GF-D8 (cell line): ENCODE measurements at regions not wholly inside any gene's neighbourhood (a gene's known extent, or its start where the extent isn't known, plus 50 kb on each side); places are given as distances from the start of the nearest gene placed in this dataset.

Experiments used
- DNase-seq: peaks from one replicate; lab custom pipeline; 2025; lab: John Stamatoyannopoulos, UW

GRCh38 chr6:169890901-169891300 lies 139.5 kb downstream of the ERMARD start:
- no peak for DNase-seq

DNA sequence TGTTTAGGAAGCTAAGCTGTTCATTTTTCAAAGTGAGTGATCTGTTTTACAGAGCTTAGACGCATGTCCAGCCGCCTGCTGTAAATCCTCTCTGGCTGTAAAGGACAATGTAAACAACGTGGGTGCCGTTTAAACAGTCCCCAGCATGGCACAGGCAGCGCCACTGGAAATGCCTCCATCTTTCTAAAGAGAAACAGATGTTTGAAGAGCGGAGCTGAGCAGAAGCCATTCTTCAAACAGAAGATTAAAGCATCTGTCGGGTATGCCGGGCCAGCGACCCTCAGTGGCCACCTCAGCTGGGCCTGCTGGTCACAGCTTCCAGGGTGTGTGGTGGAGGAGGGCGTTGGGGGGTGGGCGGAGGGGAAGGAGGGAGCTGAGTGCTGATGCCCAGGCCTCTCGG lies 138.6 kb downstream of the ERMARD start:
- DNase-seq: no peak

- DNase-seq: no peak
Observed at GRCh38 chr6:169887529-169888140, 136.2 kb downstream of the ERMARD start.

DNA sequence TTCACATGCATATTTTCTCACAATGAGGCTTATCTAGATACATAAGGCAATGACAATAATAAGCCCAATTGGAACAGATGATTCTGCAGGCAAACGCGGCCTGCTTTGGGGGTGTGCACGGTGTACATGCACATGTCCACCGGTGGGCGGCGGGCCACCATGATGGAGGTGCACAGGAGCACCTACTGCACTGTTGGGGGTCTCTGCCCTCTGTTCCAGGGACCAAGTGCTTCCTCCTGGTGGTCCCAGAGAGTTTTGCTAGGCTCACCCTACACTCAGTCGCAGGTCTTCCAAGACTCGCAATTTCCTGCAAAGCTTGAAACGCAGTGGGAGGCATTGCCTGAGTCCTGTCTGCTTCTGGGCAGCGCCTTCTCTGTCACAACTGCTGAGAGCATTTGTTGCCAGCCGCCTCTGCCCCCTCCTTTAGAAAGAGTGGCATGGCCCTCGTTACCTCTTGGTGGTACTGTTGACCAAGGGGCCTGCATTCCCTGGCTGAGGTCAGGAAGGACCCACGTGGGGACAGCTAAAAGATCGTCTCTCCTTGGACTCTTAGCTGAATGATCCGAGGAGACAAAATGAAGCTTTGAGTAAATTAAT lies 135.3 kb downstream of the ERMARD start:
- DNase-seq: no peak

GRCh38 chr6:169885831-169886230 lies 134.4 kb downstream of the ERMARD start:
- no peak for DNase-seq

- DNase-seq: no peak
Observed at GRCh38 chr6:169885131-169885530, 133.7 kb downstream of the ERMARD start.

- no peak for DNase-seq
Observed at GRCh38 chr6:169884158-169884557, 132.7 kb downstream of the ERMARD start.

DNA sequence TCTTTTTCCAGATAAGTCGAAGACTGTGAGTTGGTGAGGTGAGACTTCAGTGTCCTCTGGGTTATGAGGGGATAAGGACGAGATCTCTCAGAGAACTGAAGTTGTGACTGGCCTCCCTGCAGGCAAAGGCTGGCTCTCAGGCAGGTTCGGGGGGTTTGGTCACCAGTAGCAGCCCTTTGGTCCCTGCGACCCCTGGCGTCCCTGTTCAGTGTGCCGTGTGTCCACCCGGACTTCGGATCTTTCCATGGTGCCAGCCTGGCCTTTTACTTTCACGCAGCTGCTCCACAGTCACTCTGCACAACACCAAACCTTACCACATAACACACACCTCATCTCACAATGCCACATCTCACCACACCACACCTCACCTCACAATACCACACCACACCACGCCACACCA lies 131.9 kb downstream of the ERMARD start:
- DNase-seq: no peak

DNA sequence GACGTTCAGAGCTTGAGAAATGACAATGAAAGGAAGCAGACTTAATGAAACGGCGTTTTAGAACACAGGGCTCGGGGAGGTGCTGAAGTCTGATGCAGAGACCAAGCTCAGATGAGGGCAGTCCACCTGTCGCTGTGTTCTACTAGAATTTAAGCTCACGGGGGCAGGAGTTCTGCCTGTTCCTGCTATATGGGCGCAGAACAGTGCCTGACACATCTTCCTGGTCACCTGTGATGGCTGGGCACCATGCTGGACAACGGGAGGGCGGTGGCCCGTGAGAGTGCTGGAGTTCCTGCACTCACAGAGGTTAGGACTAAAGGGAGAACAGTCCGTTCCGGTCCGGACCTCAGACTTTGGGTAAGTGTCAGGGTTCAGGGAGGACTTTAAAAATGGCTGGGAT lies 130.6 kb downstream of the ERMARD start:
- DNase-seq: no peak

- DNase-seq: no peak
Observed at GRCh38 chr6:169881398-169881797, 130.0 kb downstream of the ERMARD start.

DNA sequence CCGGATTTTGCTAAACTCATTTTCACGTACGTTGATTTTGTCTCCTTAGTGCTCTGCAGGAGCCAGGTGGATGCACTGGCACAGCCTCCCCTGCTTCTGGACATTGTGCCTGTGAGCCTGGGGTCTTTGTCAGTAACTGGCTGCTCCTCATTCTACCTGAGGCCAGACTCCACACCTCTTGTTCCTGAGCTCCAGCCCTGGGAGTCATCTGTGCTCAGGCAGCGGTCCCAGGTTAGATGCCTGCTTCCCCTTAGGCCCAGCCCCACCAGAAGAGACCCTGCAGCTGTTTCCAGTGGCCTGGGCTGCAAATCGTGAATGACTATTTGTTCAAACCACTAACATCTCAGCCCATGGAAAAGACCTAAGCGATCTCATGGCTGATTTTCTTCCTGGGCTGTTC lies 129.1 kb downstream of the ERMARD start:
- DNase-seq: no peak

- DNase-seq: no peak
Observed at GRCh38 chr6:169869301-169869700, 117.9 kb downstream of the ERMARD start.

- no peak for DNase-seq
Observed at GRCh38 chr6:169868458-169868857, 117.0 kb downstream of the ERMARD start.

GRCh38 chr6:169867751-169868191 lies 116.3 kb downstream of the ERMARD start:
- DNase-seq: no peak

DNA sequence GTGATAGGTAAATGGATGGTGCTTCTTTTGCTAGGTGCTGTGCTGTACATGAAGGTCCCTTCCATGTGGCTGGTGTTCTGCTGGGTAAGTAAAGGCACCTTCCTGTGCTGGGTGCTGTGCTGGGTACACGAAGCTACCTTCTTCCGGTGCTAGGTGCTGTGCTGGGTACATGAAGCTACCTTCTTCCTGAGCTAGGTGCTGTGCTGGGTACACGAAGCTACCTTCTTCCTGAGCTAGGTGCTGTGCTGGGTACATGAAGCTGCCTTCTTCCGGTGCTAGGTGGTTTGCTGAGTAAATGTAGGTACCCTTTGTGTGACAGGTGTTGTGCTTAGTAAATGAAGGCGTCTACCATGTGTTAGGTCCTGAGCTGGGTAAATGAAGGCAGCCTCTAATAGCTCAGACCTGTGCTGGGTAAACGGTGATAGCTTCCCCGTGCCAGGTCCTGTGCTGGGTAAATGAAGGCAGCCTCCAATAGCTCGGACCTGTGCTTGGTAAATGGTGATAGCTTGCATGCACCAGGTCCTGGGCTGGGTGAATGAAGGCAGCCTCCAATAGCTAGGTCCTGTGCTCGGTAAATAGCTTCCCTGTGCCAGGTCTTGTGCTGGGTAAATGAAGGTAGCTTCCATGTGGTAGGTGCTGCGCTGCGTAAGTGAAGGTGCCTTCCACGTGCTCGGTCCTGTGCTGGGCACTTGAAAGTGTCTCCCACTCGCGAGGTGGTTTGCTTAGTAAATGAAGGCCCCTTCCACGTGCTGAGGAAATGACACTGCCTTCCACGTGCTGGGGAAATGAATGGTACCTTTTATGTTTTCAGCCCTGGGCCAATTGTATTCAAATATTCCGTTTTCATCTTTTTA lies 115.5 kb downstream of the ERMARD start:
- no peak for DNase-seq

DNA sequence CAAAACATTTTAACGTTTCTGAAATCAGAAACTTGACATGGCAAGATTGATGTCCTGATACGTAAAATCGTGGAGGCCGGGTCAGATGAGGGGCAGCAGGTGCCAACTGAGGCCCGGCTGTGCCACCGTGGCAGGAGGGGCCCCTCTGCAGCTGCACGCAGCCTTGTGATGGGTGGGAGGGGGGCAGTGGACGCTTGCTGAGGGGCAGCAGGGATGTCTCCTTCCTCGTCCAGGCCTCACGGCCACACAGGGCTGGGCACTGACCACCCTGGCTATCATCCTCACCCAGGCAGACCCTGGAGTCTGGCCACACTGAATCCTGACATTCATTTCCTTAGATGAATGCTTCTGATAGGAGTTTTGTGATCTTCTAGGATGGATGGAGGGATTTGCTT lies 114.7 kb downstream of the ERMARD start:
- no peak for DNase-seq

DNA sequence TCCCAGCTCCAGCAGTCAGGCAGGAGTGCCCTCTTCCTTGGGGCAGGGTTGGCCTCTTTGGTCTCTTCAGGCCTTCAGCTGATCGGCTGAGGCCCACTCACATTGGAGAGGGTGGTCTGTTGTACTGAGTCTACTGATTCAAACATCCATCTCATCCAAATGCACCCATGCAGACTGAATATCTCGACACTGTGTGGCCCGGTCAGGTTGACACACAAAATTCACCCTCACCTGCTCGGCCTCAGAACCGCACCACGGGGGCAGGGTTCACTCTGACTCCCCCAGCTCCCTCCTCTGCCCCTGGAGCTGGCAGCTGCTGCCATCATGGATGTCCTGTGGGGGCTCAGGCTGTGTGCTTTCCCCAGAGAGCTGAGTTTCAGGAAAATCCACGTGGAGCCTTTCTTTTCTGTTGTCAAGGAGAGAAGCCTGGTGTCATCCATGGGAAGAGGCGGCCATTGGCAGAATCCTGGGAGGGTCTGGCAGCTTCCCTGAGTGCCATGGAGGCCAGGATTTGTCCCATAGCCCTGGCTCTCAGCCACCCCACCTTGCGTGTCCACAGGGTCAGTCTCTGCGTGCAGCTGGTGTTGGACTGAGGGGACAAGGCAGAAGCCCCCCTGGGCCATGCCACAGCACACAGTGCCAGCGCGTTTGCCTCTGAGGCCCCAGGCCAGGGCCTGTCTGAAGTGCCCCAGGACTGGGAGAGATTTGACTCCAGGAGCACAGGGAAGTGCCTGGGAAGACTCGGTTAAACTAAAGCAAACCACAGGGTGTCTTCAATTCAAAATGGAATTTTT lies 114.1 kb downstream of the ERMARD start:
- no peak for DNase-seq

DNA sequence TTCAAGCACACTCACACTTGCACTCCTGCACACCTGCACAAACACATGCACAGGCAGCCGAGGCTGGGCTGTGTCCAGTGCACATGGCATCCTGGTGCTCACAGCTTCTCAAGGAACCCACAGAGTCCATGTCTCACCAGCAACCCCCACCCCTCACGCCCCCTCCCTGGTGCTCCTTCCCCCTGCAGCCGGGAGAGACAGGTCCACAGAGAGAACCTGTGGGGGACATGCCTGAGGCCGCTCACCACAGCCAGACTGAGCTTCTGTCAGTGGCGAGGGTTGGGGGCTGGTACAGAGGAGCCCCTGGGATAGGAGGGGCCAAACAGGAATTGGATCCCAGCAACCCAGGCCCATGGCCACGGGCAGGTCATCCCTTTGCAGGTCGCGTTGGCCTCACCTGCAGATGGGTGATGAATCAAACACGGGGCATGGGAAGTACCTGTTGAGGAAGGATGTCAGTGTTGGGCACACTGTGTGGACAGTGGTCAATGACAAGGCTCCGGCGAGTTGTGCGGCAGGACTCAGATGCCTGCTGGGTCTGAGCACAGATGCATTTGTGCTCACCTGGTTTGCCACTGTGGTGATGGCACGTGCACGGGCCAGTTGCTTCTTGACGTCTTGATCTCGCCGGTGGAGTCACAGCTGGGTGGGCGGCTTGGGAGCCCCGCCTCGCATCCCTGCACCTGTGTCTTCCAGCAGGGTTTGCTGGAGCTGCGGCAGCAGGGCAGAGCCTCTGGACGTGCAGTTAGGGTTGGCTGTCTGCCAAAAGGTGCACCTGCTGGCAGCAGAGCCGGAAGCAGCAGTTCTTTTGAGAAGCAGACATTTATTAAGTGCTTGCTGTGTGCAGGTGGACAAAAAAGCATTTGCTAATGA lies 113.0 kb downstream of the ERMARD start:
- no peak for DNase-seq

GRCh38 chr6:169863710-169864109 lies 112.3 kb downstream of the ERMARD start:
- DNase-seq: no peak

GRCh38 chr6:169862892-169863525 lies 111.6 kb downstream of the ERMARD start:
- DNase-seq: no peak
